Frontal cortex (tissue), 3 donors: ENCODE measurements at regions not wholly inside any gene's neighbourhood (a gene's known extent, or its start where the extent isn't known, plus 50 kb on each side); places are given as distances from the start of the nearest gene placed in this dataset.
"Not testable (repeated sequence)": the region's sequence is repeated elsewhere in the genome, so short reads cannot be mapped to it uniquely, and the experiment has no call there.

Experiments used
- DNase-seq, 2 donors: peaks; one replicate each; pipeline ENCODE4 v3.0.0; 2012; ENCODE audit warnings: low spot score in 2 of 2
- FAIRE-seq: peaks from 2 replicates; lab custom pipeline; 2012; peaks lifted over from hg19 to GRCh38; lab: Jason Lieb, UNC
- donor health status: control.
- donor health status: control.
- donor health status: control.

GRCh38 chr13:58680115-58680514, 1048.6 kb downstream of the PCDH17 start:
- DNase-seq (no peak), FAIRE-seq (no peak)

DNA sequence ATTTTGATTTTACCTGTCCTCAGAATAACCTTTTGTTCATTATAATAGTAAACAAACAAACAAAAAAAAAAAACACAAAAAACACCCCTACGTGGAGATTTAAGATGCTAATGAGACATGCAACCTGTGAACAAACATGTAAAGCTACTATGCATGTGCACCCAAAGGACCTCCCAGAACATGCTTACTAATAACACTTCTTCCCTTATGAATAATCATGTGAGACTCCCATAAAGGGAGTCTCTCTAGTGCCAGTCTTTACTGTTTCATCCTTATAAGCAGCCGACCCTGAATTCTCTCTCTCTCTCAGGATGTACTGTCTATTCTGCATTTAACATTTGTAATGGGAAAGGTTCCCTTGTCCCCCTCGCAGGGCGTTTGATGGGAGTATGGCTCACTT, 1051.1 kb downstream of the PCDH17 start:
- DNase-seq (no peak), FAIRE-seq (no peak)

GRCh38 chr13:58687148-58687547, 1055.6 kb downstream of the PCDH17 start:
- no peak for DNase-seq
- no peak for FAIRE-seq

- FAIRE-seq (no peak), DNase-seq (no peak)
These were observed 1067.0 kb downstream of the PCDH17 start for GRCh38 chr13:58698531-58698930.

DNA sequence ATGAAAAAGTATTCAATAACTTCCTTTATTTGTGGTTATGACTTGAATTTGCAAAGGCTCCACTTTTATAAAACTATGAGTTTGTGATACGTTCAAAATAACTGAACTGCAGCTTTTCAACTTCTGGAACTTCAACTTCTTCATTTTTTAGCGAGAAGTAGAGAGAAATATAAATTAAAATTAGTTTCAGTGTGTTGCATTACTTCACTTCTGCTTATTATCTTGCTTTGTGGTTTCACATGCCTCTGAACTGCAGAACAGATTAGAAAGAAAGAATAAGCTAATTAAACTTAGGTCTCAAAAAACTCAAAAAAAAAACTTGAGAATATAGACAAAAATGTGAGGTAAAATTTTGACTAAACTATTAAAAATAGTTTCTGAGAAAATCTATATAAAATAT, 1073.4 kb downstream of the PCDH17 start:
- DNase-seq (no peak), FAIRE-seq (no peak)

DNA sequence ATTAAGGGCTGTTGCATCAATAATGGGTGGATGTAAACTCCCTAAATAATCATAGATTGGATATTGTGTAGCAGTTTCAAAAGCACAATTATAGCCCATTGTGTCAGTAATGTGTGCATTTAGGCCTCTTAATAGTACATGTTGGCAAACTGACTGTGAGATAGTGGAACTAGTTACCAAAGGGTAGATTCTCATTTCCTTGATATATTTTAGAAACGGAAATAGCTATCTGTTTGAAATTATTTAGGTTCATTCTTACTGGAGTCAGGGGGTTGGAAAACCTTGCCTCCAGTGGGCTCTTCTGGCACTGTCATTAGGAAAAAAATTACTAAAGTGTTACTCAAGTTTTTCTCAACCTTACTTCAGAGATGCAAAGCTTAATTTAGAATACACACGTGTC, 1074.9 kb downstream of the PCDH17 start:
- DNase-seq: no peak

GRCh38 chr13:58712191-58712590, 1080.6 kb downstream of the PCDH17 start:
- no peak for DNase-seq
- no peak for FAIRE-seq

More for the DNA sequence above, 1074.9 kb downstream of the PCDH17 start:
- FAIRE-seq: no peak

DNA sequence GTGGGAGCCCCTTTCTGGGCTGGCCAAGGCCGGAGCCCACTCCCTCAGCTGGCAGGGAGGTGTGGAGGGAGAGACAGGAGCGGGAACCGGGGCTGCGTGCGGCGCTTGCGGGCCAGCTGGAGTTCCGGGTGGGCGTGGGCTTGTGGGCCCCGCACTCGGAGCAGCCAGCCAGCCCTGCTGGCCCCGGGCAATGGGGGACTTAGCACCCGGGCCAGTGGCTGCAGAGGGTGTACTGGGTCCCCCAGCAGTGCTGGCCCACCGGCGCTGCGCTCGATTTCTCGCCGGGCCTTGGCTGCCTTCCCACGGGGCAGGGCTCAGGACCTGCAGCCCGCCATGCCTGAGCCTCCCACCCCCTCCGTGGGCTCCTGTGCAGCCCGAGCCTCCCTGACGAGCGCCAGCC, 1082.5 kb downstream of the PCDH17 start:
- not testable (repeated sequence) for FAIRE-seq, DNase-seq

DNA sequence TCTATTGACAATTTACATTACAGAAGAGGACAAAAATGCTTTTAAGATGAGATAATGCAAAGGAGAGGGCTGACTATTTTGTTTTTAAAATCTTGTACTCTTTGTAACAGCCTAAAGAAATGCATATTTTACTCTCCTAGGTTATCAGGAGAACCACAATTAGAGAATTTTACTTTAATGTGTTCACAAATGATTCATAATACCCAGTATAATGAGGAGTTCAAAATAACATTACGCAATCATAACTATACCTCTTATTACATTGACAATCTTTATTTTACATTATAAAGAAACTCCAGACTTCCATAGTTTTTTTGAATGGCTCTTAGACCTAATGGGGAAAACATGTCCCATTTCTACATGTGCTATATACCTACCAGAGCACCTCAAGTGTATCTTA, 1089.7 kb downstream of the PCDH17 start:
- DNase-seq (no peak), FAIRE-seq (no peak)

- FAIRE-seq (no peak), DNase-seq (no peak)
These were observed 1096.6 kb downstream of the PCDH17 start for GRCh38 chr13:58728126-58728525.

GRCh38 chr13:58729361-58729760, 1097.8 kb downstream of the PCDH17 start:
- no peak for DNase-seq
- no peak for FAIRE-seq

DNA sequence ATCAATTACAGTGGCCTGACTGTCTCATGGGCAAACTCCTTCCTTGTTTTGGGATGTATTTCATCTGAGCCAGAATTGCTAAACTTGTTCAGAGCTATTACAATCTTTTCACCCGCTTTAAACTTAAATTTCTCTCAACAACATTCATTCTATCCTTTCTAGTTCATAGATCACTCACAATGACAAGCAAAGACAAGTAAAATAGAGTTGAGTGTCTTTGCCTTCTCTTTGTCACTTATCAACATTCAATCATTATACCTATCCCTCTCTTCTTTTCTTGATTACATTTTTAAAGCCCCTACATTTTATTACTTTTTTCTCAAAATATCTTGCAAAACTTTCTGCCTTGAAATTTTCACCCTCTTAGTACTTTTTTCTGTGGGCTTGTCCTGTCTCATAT, 1113.1 kb downstream of the PCDH17 start:
- FAIRE-seq: no peak
- DNase-seq: no peak

DNA sequence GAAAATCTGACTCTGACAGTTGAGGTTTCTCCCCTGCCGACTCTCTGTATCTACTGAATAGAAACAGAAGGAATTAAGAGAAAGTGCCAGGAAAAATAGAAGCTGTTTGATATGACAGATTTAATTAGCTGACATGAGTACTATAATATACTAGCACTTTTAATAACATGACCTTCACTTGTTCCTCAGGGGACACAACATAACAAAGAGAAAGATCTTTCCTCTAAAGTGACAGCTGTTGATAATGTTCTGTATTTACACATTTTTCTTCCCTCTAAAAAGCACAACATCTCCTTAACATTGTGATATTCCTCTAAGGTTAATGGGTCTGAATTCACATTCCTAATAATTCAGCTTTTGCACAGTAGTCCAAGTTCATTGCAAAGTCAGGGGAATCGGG, 1136.0 kb downstream of the PCDH17 start:
- DNase-seq (no peak), FAIRE-seq (no peak)

DNA sequence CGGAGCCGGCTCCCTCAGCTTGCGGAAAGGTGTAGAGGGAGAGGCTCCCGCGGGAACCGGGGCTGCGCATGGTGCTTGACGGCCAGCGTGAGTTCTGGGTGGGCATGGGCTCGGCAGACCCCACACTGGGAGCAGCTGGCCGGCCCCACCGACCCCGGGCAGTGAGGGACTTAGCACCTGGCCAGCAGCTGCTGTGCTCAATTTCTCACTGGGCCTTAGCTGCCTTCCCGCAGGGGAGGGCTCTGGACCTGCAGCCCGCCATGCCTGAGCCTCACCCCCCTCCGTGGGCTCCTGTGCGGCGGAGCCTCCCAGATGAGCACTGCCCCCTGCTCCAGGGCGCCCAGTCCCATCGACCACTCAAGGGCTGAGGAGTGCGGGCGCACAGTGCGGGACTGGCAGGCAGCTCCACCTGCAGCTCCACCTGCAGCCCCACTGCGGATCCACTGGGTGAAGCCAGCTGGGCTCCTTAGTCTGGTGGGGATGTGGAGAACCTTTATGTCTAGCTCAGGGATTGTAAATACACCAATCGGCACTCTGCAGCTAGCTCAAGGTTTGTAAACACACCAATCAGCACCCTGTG, 1141.8 kb downstream of the PCDH17 start:
- DNase-seq: no peak
- no peak for FAIRE-seq

DNA sequence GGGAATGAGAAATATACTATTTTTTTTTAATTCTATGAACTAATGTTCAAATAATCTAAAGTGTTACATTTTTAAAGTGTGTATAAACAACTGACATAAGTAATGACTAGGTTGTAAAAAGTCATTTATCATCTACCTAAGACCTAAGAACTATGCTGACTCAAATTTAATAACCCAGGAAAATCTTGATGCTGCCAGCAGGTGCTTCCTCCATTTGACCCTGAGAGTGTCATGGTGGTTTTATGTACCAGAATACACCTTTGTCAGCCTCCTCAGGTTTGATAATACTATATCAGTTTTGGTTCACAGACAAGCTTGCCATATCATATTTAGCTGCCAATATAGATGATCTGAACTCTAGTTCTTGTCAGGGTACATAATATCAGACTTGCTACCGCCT, 1151.2 kb downstream of the PCDH17 start:
- no peak for FAIRE-seq
- DNase-seq: no peak

DNA sequence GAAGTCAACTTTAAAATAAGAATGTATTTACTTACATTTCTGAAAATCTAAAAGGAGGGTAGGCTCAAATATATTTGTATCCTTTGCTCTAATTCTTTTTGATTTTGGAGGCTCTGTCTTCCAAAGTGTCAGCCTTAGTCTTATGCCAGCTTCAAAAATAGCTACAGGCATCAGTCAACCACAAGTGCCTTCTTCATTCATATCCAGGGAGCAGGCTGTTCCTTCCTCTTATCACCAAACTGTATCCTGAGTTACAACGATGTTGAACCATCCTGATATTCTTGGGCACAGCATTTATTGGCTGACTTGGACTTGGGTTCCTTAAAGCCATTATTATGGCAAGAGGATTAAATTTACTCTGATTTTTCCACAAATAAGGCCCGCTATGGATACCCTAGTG, 1161.3 kb downstream of the PCDH17 start:
- DNase-seq (no peak), FAIRE-seq (no peak)

DNA sequence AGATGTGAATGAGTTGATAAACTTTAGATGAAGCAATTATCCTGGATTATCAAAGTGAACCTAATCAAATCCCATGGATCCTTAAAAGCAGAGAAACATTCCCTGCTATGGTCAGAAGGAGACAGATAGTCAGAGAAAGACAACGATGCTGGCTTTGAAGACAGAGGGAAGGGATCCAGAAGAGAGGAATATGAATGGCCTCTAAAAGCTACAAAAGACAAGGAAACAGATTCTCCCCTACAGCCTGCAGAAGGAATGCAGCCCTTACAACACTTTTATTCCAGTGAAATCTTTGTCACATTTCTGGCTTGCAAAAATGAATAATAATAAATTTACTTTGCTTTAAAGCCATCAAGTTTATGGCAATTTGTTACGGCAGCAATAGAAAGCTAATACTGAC, 1164.2 kb downstream of the PCDH17 start:
- FAIRE-seq: no peak

DNA sequence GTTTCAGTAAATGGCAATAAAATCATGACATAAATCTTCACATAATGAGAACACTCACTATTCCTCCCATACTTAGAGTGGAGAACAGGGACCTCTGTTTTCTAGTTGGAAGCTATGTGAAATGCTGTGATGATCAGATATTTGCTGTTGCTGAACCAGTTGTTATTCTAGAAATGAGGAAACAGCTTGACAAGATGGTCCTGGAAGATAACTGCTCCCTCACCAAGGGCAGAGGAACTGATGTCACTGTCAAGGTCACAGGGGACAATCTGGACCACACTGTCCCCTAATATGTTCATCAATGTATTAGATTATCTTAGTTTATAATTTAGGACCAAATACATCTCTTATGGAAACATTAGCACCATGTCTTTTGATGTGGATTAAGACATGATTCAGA, 1173.3 kb downstream of the PCDH17 start:
- no peak for DNase-seq
- FAIRE-seq: no peak

More for the DNA sequence above, 1164.2 kb downstream of the PCDH17 start:
- DNase-seq: no peak

GRCh38 chr13:58806401-58806800, 1174.9 kb downstream of the PCDH17 start:
- no peak for FAIRE-seq
- DNase-seq: no peak

GRCh38 chr13:58823701-58824100, 1192.2 kb downstream of the PCDH17 start:
- FAIRE-seq (no peak), DNase-seq (no peak)

- no peak for DNase-seq
- no peak for FAIRE-seq
These were observed 1196.4 kb downstream of the PCDH17 start for GRCh38 chr13:58827904-58828303.

DNA sequence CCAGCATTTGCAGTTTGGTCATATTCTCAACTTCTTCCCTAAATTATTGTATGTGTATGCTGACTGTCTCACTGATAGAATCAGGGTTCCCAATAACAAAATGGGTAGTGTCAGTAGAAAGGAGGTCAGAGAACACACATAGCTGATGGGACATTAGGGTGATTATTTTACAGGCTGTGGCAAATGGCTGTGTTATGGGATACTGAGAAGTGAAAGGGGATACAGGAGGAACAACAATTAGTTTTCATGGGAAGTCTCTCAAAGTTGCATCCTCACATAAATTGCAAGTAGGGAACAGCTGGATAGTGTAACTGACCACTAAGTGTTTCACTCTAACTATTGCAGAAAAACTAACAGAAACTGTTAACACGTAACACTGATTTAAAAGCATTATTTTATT, 1199.3 kb downstream of the PCDH17 start:
- no peak for DNase-seq
- no peak for FAIRE-seq

- DNase-seq (no peak), FAIRE-seq (no peak)
These were observed 1207.1 kb downstream of the PCDH17 start for GRCh38 chr13:58838615-58839014.
